Endothelial cell of umbilical vein (primary cell): ENCODE measurements at regions not wholly inside any gene's neighbourhood (a gene's known extent, or its start where the extent isn't known, plus 50 kb on each side); places are given as distances from the start of the nearest gene placed in this dataset.

Source experiments
- CTCF ChIP-seq, 2 donors: IDR thresholded peaks; 1 replicate in 1 of 2; 2 replicates in 1 of 2; pipeline ENCODE4 v1.5.1; 2011; ENCODE audit warnings: low read length in 2 of 2, mild to moderate bottlenecking in 2 of 2, moderate library complexity in 2 of 2, control low read depth in 1 of 2, inconsistent platforms in 1 of 2, low read depth in 1 of 2; ENCODE audit not compliant: insufficient read depth in 1 of 2; ENCODE audit errors: extremely low read depth in 1 of 2
- EZH2 ChIP-seq: IDR thresholded peaks from 2 replicates; pipeline ENCODE4 v1.6.1; 2012; ENCODE audit warnings: borderline replicate concordance, low read depth, mild to moderate bottlenecking, moderate library complexity, low read length, inconsistent platforms; ENCODE audit not compliant: severe bottlenecking
- JUN ChIP-seq: IDR thresholded peaks from 2 replicates; pipeline ENCODE4 v1.6.1; 2011; ENCODE audit warnings: borderline replicate concordance, low read depth; ENCODE audit not compliant: insufficient read length, insufficient read depth
- MAX ChIP-seq: IDR thresholded peaks from 2 replicates; pipeline ENCODE4 v1.6.1; 2011; ENCODE audit not compliant: insufficient read depth, insufficient read length
- POLR2A ChIP-seq: IDR thresholded peaks from 2 replicates; pipeline ENCODE4 v1.6.1; 2012; ENCODE audit warnings: low read depth, mild to moderate bottlenecking, control low read depth, low read length
- POLR2AphosphoS5 ChIP-seq: IDR thresholded peaks from 2 replicates; pipeline ENCODE4 v1.6.1; 2012; ENCODE audit warnings: low read depth, mild to moderate bottlenecking, control low read depth, low read length, moderate library complexity; ENCODE audit not compliant: insufficient read depth

DNA sequence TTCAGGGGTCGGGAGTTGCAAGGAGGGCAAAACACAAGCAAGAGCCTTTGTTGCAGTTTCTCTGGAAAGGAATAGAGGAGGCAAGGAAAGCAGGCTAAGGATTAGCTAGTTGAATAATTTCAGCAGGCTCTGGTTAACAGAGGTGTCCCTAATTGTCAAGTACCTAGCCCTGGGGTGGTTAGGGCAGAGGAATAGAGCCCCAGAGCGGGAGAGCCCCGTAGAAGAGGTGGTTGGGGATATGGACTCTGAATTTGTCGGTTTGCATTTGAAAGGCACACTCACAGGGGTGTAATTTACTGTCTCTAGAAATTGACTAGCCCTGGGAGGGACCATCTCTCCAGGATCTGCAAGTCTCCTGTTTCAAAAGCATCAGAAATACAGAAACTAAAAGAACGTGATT is 1030.2 kb downstream of the TMEM182 start:
- TF ChIP-seq POLR2A (no peak), CTCF (IDR thresholded peaks at IDR 0.05; ENCODE audit: extremely low read depth in 1 of 2, insufficient read depth in 1 of 2, low read depth in 1 of 2, low read length in 2 of 2) (no peak), MAX (no peak), EZH2 (no peak), JUN (no peak), POLR2AphosphoS5 (no peak)
